ENCODE measurements at regions not wholly inside any gene's neighbourhood (a gene's known extent, or its start where the extent isn't known, plus 50 kb on each side); places are given as distances from the start of the nearest gene placed in this dataset.
"Not testable (repeated sequence)": the region's sequence is repeated elsewhere in the genome, so short reads cannot be mapped to it uniquely, and the experiment has no call there.

DNA sequence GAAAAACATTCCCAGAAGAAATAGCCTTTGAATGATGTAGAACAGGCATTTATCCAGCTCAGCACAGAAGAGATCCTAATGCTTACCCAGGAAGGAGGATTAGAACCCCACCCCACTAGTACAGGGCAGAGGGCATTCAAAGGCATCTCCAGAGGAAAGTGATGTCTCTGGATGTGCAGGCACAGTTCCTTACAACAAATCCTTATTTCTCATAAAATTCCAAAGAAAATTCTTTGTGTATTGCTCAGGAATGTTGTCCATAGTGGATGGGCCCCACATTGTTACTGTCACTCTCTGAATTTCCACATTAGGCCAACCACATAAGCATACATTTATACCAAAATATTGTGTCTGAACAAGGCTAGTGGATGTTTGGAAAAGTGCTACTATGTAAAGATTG, 243.0 kb downstream of the ADRA2A start:
- no peak for DNase-seq (ENCODE audit: low read depth)

GRCh38 chr10:111323389-111323966, 246.6 kb downstream of the ADRA2A start:
- no peak overlapping the region for H3K4me3 ChIP-seq (ENCODE audit: low read depth, low read length)
- no peak for DNase-seq (ENCODE audit: low read depth)

More for the DNA sequence above, 243.0 kb downstream of the ADRA2A start:
- no peak overlapping the region for H3K4me3 ChIP-seq (ENCODE audit: low read depth, low read length)

DNA sequence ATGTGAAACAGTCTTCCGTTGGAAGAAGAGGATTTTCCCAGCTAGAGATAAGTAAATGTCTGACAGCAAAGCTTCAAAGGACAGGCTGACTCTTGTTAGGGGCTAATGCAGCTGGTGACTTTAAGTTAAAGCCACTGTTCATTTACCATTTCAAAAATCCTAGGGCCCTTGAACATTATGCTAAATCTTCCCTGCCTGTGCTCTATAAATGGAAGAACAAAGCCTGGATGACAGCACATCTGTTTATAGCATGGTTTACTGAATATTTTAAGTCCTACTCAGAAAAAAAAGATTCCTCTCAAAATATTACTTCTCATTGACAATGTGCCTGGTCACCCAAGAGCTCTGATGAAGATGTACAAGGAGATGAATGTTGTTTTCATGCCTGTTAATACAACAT, 255.3 kb downstream of the ADRA2A start:
- DNase-seq (ENCODE audit: low read depth); H3K4me3 ChIP-seq (ENCODE audit: low read depth, low read length): not testable (repeated sequence)

GRCh38 chr10:111335826-111336225, 259.0 kb downstream of the ADRA2A start:
- no peak for DNase-seq (ENCODE audit: low read depth)
- no peak overlapping the region for H3K4me3 ChIP-seq (ENCODE audit: low read depth, low read length)

DNA sequence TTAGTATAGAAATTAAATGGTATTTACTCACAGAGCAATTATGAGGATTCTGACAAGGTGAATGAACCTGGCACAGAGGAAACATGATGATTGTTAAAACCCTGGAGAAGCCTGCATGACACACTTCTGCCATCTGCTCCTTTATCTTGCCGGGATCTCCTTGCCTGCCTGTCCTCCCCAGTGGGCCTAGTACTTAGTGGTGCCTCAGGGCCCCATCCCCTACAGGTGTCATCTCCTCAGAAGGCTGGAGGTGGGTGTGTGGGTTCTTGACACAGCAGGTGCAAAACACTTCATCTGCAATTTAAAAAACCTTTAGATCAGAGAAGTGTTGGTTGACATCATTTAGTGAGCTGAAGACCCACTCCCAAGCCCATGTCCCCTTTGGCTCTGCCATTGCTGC, 261.2 kb downstream of the ADRA2A start:
- H3K4me3 ChIP-seq (ENCODE audit: low read depth, low read length): no peak overlapping the region
- no peak for DNase-seq (ENCODE audit: low read depth)

- no peak overlapping the region for H3K4me3 ChIP-seq (ENCODE audit: low read depth, low read length)
Measured at GRCh38 chr10:111338805-111339204, 262.0 kb downstream of the ADRA2A start.

DNA sequence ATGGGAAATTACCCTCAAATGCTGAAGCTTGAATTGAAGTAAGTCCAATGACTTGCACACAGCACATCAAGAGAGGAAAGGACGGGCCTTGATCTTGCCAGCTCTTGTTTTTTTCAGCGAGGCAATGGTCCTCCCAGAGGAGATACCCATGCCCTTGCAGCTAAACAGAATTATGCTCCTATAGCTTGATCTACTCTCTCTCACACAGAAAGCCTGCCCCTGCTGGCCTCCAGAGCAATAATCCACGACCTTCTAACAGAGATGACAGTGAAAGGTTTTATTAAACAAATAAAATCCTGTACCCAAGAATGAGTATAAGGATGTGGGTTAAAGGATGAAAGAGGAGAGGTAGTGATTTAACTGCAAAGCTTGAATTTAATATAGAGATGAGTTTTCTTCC, 268.0 kb downstream of the ADRA2A start:
- H3K4me3 ChIP-seq (ENCODE audit: low read depth, low read length): no peak overlapping the region
- no peak for DNase-seq (ENCODE audit: low read depth)

More at GRCh38 chr10:111338805-111339204, 262.0 kb downstream of the ADRA2A start:
- DNase-seq (ENCODE audit: low read depth): no peak

DNA sequence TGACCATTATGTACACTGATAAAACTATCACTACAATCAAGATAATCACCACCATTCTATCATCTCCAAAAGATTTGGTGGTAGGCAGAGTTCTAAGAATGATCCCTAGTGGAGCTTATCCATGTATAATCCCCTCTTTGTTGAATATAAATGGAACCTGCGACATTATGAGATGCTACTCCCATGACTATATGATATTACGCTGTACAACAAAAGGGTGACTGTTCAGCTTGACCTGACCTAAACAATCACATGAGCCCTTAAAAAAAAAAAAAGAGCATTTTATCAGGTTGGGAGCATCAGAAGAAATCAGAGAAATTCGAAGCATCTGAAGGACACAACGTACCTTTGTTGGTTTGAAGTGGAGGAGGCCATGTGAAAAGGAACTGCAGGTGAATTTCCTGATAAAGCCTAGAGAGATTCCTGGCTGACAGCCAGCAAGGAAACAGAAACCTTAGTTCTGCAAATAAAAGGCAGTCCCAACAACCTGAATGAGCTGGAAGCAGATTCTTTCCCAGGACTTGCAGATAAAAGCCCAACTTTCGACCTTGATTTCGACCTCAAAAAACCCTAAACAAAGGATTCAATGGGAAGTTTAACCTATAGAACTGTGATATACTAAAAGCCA, 270.7 kb downstream of the ADRA2A start:
- DNase-seq (ENCODE audit: low read depth): no peak
- no peak overlapping the region for H3K4me3 ChIP-seq (ENCODE audit: low read depth, low read length)

DNA sequence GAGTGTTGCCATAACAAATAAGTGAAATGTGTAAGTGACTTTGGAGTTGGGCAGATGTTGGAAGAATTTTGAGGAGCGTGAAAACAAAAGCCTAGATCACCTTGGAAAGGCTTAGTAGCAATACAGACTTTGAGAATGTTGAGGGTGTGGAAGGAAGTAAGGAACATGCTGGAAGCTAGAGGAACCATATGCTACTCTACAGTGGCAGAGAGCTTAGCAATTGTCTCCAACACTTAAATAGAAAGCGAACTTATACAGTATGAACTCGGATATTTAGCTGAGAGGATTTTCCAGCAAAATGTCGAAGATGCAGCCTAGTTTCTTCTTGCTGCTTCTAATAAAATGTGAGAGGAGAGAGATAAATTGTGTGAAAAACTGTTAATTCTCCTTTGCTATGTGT, 271.2 kb downstream of the ADRA2A start:
- DNase-seq (ENCODE audit: low read depth): no peak
- no peak overlapping the region for H3K4me3 ChIP-seq (ENCODE audit: low read depth, low read length)

- DNase-seq (ENCODE audit: low read depth): no peak
- H3K4me3 ChIP-seq (ENCODE audit: low read depth, low read length): no peak overlapping the region
Measured at GRCh38 chr10:111354859-111355258, 278.0 kb downstream of the ADRA2A start.

GRCh38 chr10:111356571-111356970, 279.7 kb downstream of the ADRA2A start:
- H3K4me3 ChIP-seq (ENCODE audit: low read depth, low read length): no peak overlapping the region
- DNase-seq (ENCODE audit: low read depth): no peak

DNA sequence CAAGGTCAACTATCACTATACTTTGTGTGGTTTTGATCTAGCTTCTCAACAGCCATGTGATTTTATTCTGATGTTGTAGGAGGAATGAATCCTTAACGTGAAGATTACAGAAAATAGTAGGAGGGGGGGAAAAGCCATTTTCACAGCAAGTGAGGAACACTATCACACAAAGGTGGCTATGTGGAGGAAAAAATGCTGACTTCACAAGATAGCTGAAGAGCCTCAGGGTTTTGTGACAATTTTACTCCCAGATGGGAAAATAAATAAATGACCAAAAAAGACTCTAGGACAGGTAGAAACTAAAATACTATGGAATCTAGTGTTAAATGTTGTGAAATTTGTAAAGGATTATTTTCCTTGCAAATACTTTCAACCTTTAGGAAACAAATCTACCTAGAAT, 281.0 kb downstream of the ADRA2A start:
- H3K4me3 ChIP-seq (ENCODE audit: low read depth, low read length): no peak overlapping the region
- no peak for DNase-seq (ENCODE audit: low read depth)

DNA sequence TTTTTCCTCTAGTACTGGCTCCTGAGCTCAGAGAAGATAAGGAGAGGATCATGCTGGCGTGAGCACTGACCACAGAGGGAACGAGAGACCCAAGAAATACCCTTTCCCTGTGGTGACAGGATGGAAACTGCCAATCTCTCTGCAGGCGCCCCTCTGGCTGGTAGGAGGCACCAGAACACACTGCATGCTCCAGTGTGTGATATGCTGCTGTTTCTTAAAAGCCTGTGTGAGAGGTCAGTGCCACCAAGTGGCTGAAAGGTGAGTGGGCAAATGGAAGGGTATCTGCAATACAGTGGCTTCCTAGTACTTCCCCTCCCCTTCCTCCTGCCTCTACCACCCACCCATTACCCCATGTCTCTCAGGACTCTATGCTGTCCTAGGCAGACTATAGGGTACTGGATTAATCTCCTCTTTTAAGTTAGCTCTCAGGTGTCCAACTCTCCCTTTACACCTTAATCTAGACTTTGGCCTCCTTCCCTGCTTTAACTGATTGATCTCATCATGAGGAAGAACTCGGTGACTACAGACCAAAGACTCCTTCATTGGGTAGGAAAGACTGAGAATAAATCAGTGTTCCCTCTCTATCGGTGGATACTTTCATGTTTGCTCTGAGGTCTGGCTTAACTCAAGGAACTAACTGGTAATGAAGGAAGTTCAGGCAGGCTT, 283.6 kb downstream of the ADRA2A start:
- no peak for DNase-seq (ENCODE audit: low read depth)
- no peak overlapping the region for H3K4me3 ChIP-seq (ENCODE audit: low read depth, low read length)

DNA sequence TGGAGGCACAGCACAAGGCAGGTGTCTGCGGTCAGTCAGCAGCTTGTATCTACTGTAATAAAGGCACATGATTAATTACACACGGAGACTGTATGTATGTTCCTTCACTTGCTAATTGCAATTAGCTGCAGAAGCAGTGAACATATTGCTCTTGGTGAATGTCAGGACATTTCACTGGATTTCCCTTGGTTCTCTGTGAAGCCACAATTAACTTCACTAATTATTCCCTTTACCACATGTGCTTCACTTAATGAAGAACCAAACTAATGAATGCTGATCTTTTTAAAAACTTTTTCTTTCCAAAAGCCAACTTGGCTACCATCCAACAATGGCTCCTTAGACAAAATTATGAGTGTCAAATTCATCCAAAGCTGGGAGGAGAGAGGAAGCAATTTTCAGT, 290.7 kb downstream of the ADRA2A start:
- DNase-seq (ENCODE audit: low read depth): no peak
- no peak overlapping the region for H3K4me3 ChIP-seq (ENCODE audit: low read depth, low read length)

DNA sequence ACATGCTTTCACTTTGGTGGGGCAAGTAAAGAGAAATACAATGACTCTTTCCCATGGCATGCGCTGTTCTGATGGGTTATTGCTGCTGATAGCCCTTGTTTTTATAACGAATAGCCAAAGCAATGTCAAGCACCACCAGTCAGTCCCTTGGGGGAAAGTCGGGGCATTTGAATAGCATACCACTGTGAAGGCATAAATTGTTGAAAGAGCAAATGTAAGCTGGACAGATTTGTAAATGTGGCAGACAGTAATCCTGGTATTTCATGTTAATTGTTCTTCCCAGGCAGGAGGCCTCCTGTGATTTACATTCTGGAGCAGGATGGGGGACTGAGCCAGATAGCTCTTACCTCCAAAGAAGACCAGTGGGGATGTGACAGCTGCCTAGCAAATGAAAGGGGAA, 293.3 kb downstream of the ADRA2A start:
- H3K4me3 ChIP-seq (ENCODE audit: low read depth, low read length): no peak overlapping the region
- DNase-seq (ENCODE audit: low read depth): no peak

DNA sequence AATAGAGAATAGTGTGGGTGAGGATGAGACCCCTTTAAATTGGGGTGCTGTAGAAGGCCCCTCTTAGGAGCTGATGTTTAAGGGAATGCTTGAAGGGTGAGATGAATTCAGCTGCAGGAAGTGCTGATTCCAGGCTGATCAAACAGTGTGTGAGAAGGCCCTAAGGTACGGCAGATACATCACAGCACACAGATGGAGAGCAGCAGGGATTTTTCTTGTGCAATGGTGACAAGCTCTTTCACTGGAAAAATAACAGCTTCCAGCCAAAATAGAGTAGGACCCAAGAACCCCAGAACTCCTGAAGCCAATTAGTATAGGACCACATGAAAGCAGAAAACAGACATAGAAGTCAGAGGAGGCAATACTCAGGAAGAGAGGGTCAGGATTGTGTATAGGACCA, 296.9 kb downstream of the ADRA2A start:
- DNase-seq (ENCODE audit: low read depth): no peak

GRCh38 chr10:111379534-111380187, 302.8 kb downstream of the ADRA2A start:
- no peak overlapping the region for H3K4me3 ChIP-seq (ENCODE audit: low read depth, low read length)
- DNase-seq (ENCODE audit: low read depth): no peak

More for the DNA sequence above, 296.9 kb downstream of the ADRA2A start:
- H3K4me3 ChIP-seq (ENCODE audit: low read depth, low read length): no peak overlapping the region

DNA sequence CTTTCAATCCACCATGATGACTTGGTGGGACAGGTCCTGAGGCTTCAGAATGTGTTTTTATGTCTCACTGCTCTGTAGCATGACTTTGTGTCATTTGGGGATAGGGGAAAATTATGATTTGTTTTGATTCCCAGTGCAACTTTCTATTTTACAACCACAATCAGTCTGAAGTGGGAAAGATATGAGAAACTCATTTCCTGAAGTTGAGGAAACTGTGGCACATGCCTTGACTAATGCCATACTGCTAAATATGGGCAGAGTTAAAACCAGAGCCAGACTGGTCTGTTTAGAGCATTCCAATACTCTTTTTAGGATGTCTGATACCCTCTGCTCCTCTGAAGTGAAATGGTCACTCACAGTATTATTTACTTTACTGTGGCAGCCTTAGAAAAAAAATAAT, 307.7 kb downstream of the ADRA2A start:
- no peak for DNase-seq (ENCODE audit: low read depth)
- H3K4me3 ChIP-seq (ENCODE audit: low read depth, low read length): no peak overlapping the region

GRCh38 chr10:111390813-111391563, 314.2 kb downstream of the ADRA2A start:
- no peak overlapping the region for H3K4me3 ChIP-seq (ENCODE audit: low read depth, low read length)
- DNase-seq (ENCODE audit: low read depth): no peak

DNA sequence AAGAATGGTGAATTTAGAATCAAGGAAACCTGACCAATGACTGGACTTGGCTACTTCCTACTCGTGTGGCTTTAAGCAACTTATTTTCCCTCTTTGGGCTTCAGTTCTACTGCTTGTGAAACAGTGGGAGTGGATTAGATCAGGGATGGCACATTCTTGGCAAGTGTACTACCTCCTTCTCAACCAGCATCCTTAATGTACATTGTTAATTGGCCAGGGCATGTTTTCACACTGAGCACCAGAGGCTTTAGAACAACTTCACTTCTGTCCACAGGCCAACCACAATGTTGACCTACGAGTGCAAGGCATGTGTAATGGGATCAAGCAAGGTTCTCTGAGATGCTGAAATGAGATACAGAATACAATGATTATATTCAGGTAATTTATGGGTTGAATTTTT, 315.3 kb downstream of the ADRA2A start:
- H3K4me3 ChIP-seq (ENCODE audit: low read depth, low read length): no peak overlapping the region
- no peak for DNase-seq (ENCODE audit: low read depth)
